Tibial nerve (tissue), 4 donors: ENCODE measurements at regions not wholly inside any gene's neighbourhood (a gene's known extent, or its start where the extent isn't known, plus 50 kb on each side); places are given as distances from the start of the nearest gene placed in this dataset.

Experiments
- DNase-seq, 2 donors: peaks; one replicate each; pipeline ENCODE4 v3.0.0-alpha.2; 2019; ENCODE audit warnings: low spot score in 2 of 2
- H3K27ac ChIP-seq, 4 donors: fragments of 200-600 bp; sonication (generic) in 3 of 4; one replicate each; pipeline ENCODE4 v1.5.1; 2017 to 2019; ENCODE audit warnings: mild to moderate bottlenecking in 1 of 4
- H3K27me3 ChIP-seq, 2 donors: fragments of 200-600 bp; sonication (generic) in 1 of 2; one replicate each; pipeline versions ENCODE4 v1.5.1 to v1.6.0; 2017 to 2019
- H3K36me3 ChIP-seq, 3 donors: fragments of 200-600 bp; sonication (generic); one replicate each; pipeline ENCODE4 v1.5.1; 2018 to 2019
- H3K4me1 ChIP-seq, 4 donors: fragments of 200-600 bp; sonication (generic) in 3 of 4; one replicate each; pipeline ENCODE4 v1.5.1; 2017 to 2019
- H3K4me3 ChIP-seq, 4 donors: fragments of 200-600 bp; sonication (generic) in 3 of 4; one replicate each; pipeline ENCODE4 v1.5.1; 2017 to 2019; ENCODE audit warnings: mild to moderate bottlenecking in 1 of 4, moderate library complexity in 1 of 4
- H3K9me3 ChIP-seq, 4 donors: fragments of 200-600 bp; sonication (generic) in 3 of 4; one replicate each; pipeline ENCODE4 v1.5.1; 2017 to 2019
- EP300 ChIP-seq, 2 donors: sonication (generic); formaldehyde crosslinking; IDR thresholded peaks; one replicate each; pipeline ENCODE4 v1.6.1; 2017; ENCODE audit warnings: antibody characterized with exemption in 2 of 2, mild to moderate bottlenecking in 1 of 2
- POLR2A ChIP-seq, 2 donors: fragments of 450-650 bp; IDR thresholded peaks; one replicate each; pipeline ENCODE4 v1.6.1; 2017; ENCODE audit warnings: antibody characterized with exemption in 2 of 2, mild to moderate bottlenecking in 2 of 2, moderate library complexity in 2 of 2
- WGBS, 2 donors: methylation state at CpG; one replicate each; pipeline ENCODE4 v1.1.5; 2018; 5-methylcytosine and 5-hydroxymethylcytosine counted together
- TF ChIP-seq, protein P1 (sequence below), 5 experiments: fragments of 200-600 bp in 3 of 5; fragments of 450-650 bp in 2 of 5; sonication (generic) in 3 of 5; IDR thresholded peaks; one replicate each; pipeline ENCODE4 v1.5.1; 2016 to 2019; ENCODE audit warnings: antibody characterized with exemption in 5 of 5, mild to moderate bottlenecking in 3 of 5, moderate library complexity in 2 of 5

DNA sequence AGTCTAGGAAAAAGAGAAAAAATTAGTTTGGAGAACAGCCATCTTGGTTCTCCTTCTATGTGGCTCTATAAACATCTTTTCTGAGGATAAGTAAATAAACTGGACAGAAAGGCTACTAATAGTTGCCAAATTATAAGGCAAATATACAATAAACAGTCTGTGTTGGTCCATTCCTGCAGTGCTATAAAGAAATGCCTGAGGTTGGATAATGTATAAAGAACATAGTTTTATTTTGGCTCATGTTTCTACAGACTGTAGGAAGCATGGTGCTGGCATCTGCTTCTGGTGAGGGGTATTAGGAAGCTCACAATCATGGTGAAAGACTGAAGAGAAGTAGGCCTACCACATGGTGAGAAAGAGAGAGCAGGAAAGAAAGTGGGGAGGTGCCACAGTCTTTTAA lies 209.7 kb downstream of the MACC1 start:
- Histone ChIP-seq H3K27me3 (no peaks in the 10 kb centered on the region), H3K27ac (no peak overlapping the region), H3K9me3 (no peaks in the 10 kb centered on the region), H3K36me3 (no peaks in the 10 kb centered on the region), H3K4me1 (no peaks in the 10 kb centered on the region), H3K4me3 (no peak overlapping the region)
- DNase-seq, result no peak
- TF ChIP-seq, protein P1, sequence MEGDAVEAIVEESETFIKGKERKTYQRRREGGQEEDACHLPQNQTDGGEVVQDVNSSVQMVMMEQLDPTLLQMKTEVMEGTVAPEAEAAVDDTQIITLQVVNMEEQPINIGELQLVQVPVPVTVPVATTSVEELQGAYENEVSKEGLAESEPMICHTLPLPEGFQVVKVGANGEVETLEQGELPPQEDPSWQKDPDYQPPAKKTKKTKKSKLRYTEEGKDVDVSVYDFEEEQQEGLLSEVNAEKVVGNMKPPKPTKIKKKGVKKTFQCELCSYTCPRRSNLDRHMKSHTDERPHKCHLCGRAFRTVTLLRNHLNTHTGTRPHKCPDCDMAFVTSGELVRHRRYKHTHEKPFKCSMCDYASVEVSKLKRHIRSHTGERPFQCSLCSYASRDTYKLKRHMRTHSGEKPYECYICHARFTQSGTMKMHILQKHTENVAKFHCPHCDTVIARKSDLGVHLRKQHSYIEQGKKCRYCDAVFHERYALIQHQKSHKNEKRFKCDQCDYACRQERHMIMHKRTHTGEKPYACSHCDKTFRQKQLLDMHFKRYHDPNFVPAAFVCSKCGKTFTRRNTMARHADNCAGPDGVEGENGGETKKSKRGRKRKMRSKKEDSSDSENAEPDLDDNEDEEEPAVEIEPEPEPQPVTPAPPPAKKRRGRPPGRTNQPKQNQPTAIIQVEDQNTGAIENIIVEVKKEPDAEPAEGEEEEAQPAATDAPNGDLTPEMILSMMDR (IDR thresholded peaks at IDR 0.05), result no peak

DNA sequence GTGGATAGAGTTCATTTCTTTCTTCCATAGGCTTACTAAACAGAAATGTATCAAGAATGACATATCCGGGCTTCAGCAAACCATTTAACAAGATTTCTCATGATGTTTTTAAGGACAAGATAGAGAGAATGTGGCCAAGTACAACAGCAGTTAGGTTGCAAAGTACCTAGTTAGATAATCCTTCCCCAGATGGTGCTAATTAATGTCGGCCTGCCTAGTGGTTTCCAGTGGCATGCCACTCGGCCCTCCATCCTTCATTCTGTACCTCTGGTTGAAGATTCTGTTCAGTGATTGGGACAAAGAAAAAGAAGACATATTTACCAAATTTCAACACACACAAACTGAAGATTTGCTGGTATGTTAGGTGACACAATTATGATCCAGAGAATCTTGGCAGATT lies 212.1 kb downstream of the MACC1 start:
- Histone ChIP-seq H3K4me1 (no peaks in the 10 kb centered on the region), H3K9me3 (no peaks in the 10 kb centered on the region), H3K27ac (no peak overlapping the region), H3K36me3 (no peaks in the 10 kb centered on the region), H3K4me3 (no peak overlapping the region), H3K27me3 (no peaks in the 10 kb centered on the region)
- WGBS, 2 donors, result 79 to 87% methylated on average over 3 of the region's 3 CpGs
- DNase-seq, result no peak
- TF ChIP-seq EP300 (IDR thresholded peaks at IDR 0.05) (no peak), POLR2A (IDR thresholded peaks at IDR 0.05) (no peak)
- TF ChIP-seq, protein P1 (IDR thresholded peaks at IDR 0.05), result no peak

GRCh38 chr7:19999681-20000080 lies 217.5 kb downstream of the MACC1 start:
- Histone ChIP-seq H3K36me3 (no peaks in the 10 kb centered on the region), H3K4me3 (no peak overlapping the region), H3K4me1 (no peaks in the 10 kb centered on the region), H3K27ac (no peak overlapping the region), H3K9me3 (no peaks in the 10 kb centered on the region), H3K27me3 (no peaks in the 10 kb centered on the region)
- TF ChIP-seq, protein P1 (IDR thresholded peaks at IDR 0.05), result no peak
- WGBS, 2 donors, result 90 to 94% methylated on average over 1 of the region's 1 CpG
- no peak for DNase-seq

- no peak overlapping the region for H3K4me3 ChIP-seq
- TF ChIP-seq, protein P1 (IDR thresholded peaks at IDR 0.05), result no peak
- no peak for TF ChIP-seq POLR2A (IDR thresholded peaks at IDR 0.05)
- no peak for TF ChIP-seq EP300 (IDR thresholded peaks at IDR 0.05)
- H3K4me1 ChIP-seq, result no peaks in the 10 kb centered on the region
- no peak overlapping the region for H3K27ac ChIP-seq
- WGBS, 2 donors, result 80 to 90% methylated on average over 2 of the region's 2 CpGs
- no peaks in the 10 kb centered on the region for H3K36me3 ChIP-seq
- DNase-seq, result no peak
- H3K27me3 ChIP-seq, result no peaks in the 10 kb centered on the region
- H3K9me3 ChIP-seq, result peaks cover 0 to 12% (median 0%) of the 10 kb centered on the region in 4 donors
Observed at GRCh38 chr7:19991936-19992335, 218.5 kb upstream of the TMEM196 start.

DNA sequence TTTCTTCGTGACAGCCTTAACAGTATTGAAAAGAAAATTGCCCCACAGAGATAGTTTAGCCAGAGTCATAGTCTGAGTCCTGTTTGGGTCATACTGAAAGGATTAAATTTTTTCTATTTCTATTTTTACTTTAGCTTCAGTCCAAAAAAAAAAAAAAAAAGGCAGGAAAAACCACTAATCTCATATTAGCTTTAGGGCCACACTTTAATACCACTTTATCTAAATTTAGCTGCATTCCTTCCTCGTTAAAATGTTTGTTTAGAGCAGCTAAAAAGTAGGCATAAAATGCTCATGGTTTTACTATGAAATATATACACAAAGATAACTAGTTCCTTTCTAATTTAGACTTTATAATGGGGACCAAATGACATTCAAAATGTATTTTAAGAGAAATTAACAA lies 216.5 kb upstream of the TMEM196 start:
- no peaks in the 10 kb centered on the region for H3K4me1 ChIP-seq
- H3K36me3 ChIP-seq, result no peaks in the 10 kb centered on the region
- 36 to 47% methylated on average over 2 of the region's 2 CpGs for WGBS, 2 donors
- TF ChIP-seq POLR2A (IDR thresholded peaks at IDR 0.05), result no peak
- no peak for TF ChIP-seq EP300 (IDR thresholded peaks at IDR 0.05)
- TF ChIP-seq, protein P1 (IDR thresholded peaks at IDR 0.05), result no peak
- no peak overlapping the region for H3K27ac ChIP-seq
- H3K9me3 ChIP-seq, result peaks cover 0 to 12% (median 0%) of the 10 kb centered on the region in 4 donors
- H3K4me3 ChIP-seq, result no peak overlapping the region
- no peak for DNase-seq
- no peaks in the 10 kb centered on the region for H3K27me3 ChIP-seq
